HCT116 (cell line): ENCODE measurements at regions not wholly inside any gene's neighbourhood (a gene's known extent, or its start where the extent isn't known, plus 50 kb on each side); places are given as distances from the start of the nearest gene placed in this dataset.
"Not testable (repeated sequence)": the region's sequence is repeated elsewhere in the genome, so short reads cannot be mapped to it uniquely, and the experiment has no call there.

ENCODE experiments used
- ATAC-seq: fragments of 200-7000 bp; cut with Tn5 transposase; 2 replicates; pipeline ENCODE4 v1.9.1; 2020; ENCODE audit warnings: mild to moderate bottlenecking, moderate library complexity
- BruUV-seq: library from RNA; stranded (reverse); fragments of 400-500 nt; replicated peaks from 2 replicates; lab custom pipeline; 2021; lab: Mats Ljungman, UMichigan
- CTCF ChIA-PET: fragments of 300-600 bp; sonication (Branson Sonifier 250); formaldehyde crosslinking; loops from one replicate; lab custom pipeline; 2021; ENCODE audit warnings: antibody characterized with exemption; lab: Charles Lee
- POLR2A ChIA-PET: fragments of 300-600, 350-600 bp; sonication (Branson Sonifier 250); formaldehyde crosslinking; loops from one replicate; lab custom pipeline; 2021; ENCODE audit warnings: antibody characterized with exemption; lab: Charles Lee
- RAD21 ChIA-PET, 2 experiments: fragments of 300-600 bp; sonication (Branson Sonifier 250); formaldehyde crosslinking; loops; one replicate each; lab custom pipeline; 2023; ENCODE audit warnings: low total read pairs in 2 of 2; ENCODE audit not compliant: uncharacterized antibody in 2 of 2, unreplicated experiment in 2 of 2, low non-redundant PET in 1 of 2; lab: Charles Lee
- DNase-seq: peaks from one replicate; pipeline ENCODE4 v3.0.0-alpha.2; 2010; ENCODE audit warnings: low read depth, low spot score
- H2AFZ ChIP-seq: fragments of 200-600 bp; shearing (Covaris generic), sonication (generic); 2 replicates; pipeline ENCODE4 v1.6.1; 2017; ENCODE audit warnings: low read depth, mixed run types, mixed read lengths, antibody characterized with exemption, low read length; ENCODE audit not compliant: poor library complexity, severe bottlenecking
- H3K27ac ChIP-seq: 2 replicates; pipeline ENCODE4 v1.5.1; 2012; ENCODE audit warnings: low read depth, low read length
- H3K27me3 ChIP-seq: fragments of 200-600 bp; sonication (generic); 2 replicates; pipeline ENCODE4 v1.6.1; 2016; ENCODE audit warnings: mixed run types, low read length, mixed read lengths; ENCODE audit not compliant: insufficient read depth
- H3K36me3 ChIP-seq, 2 experiments: fragments of 200-500 bp in 1 of 2; fragments of 200-600 bp in 1 of 2; sonication (Bioruptor generic) in 1 of 2; sonication (generic) in 1 of 2; 2 replicates each; pipeline versions ENCODE4 v1.5.1 to v1.6.1; 2014 to 2016; ENCODE audit warnings: low read length in 2 of 2, inconsistent platforms in 1 of 2, mixed read lengths in 1 of 2, mixed run types in 1 of 2; ENCODE audit not compliant: insufficient read depth in 2 of 2, control insufficient read depth in 1 of 2
- H3K4me1 ChIP-seq, 2 experiments: fragments of 200-600 bp in 1 of 2; sonication (generic) in 1 of 2; 2 replicates each; pipeline versions ENCODE4 v1.5.1 to v1.6.1; 2012 to 2017; ENCODE audit warnings: low read length in 2 of 2, inconsistent platforms in 1 of 2, mild to moderate bottlenecking in 1 of 2, mixed read lengths in 1 of 2, mixed run types in 1 of 2, moderate library complexity in 1 of 2; ENCODE audit not compliant: insufficient read depth in 2 of 2, control insufficient read depth in 1 of 2
- H3K4me2 ChIP-seq: fragments of 200-600 bp; sonication (generic); 2 replicates; pipeline ENCODE4 v1.6.1; 2017; ENCODE audit warnings: mixed run types, low read length, mixed read lengths
- H3K4me3 ChIP-seq, 2 experiments: fragments of 200-600 bp in 1 of 2; sonication (generic) in 1 of 2; replicated peaks in 1 of 2; 2 replicates each; pipeline ENCODE4 v1.5.1; 2011 to 2016; ENCODE audit warnings: low read length in 2 of 2, control low read depth in 1 of 2, low read depth in 1 of 2, mild to moderate bottlenecking in 1 of 2, mixed read lengths in 1 of 2, mixed run types in 1 of 2
- H3K79me2 ChIP-seq: fragments of 200-600 bp; sonication (generic); 2 replicates; pipeline ENCODE4 v1.6.1; 2017; ENCODE audit warnings: mild to moderate bottlenecking, mixed run types, low read length, moderate library complexity, mixed read lengths; ENCODE audit not compliant: insufficient read depth
- H3K9ac ChIP-seq: fragments of 200-600 bp; sonication (generic); 2 replicates; pipeline ENCODE4 v1.6.1; 2016; ENCODE audit warnings: low read length, mixed read lengths
- H3K9me2 ChIP-seq: fragments of 200-600 bp; sonication (generic), shearing (Covaris generic); 2 replicates; pipeline ENCODE4 v1.6.1; 2017; ENCODE audit warnings: mixed run types, mild to moderate bottlenecking, moderate library complexity; ENCODE audit not compliant: insufficient read depth
- H3K9me3 ChIP-seq, 2 experiments: fragments of 200-500 bp in 1 of 2; fragments of 200-600 bp in 1 of 2; sonication (Bioruptor generic) in 1 of 2; sonication (generic) in 1 of 2; 2 replicates each; pipeline ENCODE4 v1.6.1; 2014 to 2017; ENCODE audit warnings: low read length in 2 of 2, mixed read lengths in 2 of 2, inconsistent platforms in 1 of 2, low read depth in 1 of 2, mild to moderate bottlenecking in 1 of 2, mixed run types in 1 of 2, moderate library complexity in 1 of 2; ENCODE audit not compliant: control insufficient read depth in 1 of 2, insufficient read depth in 1 of 2
- H4K20me1 ChIP-seq: fragments of 200-600 bp; sonication (generic), shearing (Covaris generic); 2 replicates; pipeline ENCODE4 v1.6.1; 2017; ENCODE audit warnings: mixed run types, mild to moderate bottlenecking, moderate library complexity; ENCODE audit not compliant: insufficient read depth
- CEBPB ChIP-seq: IDR thresholded peaks from 2 replicates; pipeline ENCODE4 v1.6.1; 2012; ENCODE audit warnings: low read depth
- EGR1 ChIP-seq: IDR thresholded peaks from 2 replicates; pipeline ENCODE4 v1.6.1; 2012; ENCODE audit warnings: low read depth
- EZH2 ChIP-seq: fragments of 200-600 bp; sonication (generic); IDR thresholded peaks from 2 replicates; pipeline ENCODE4 v1.6.1; 2017; ENCODE audit warnings: antibody characterized with exemption, mixed run types
- EZH2phosphoT487 ChIP-seq: fragments of 200-600 bp; IDR thresholded peaks from 2 replicates; pipeline ENCODE4 v1.6.1; 2018; ENCODE audit warnings: antibody characterized with exemption, borderline replicate concordance
- MAX ChIP-seq: IDR thresholded peaks from 2 replicates; pipeline ENCODE4 v1.6.1; 2012
- POLR2AphosphoS5 ChIP-seq: IDR thresholded peaks from 2 replicates; pipeline ENCODE4 v1.6.1; 2011; ENCODE audit warnings: mild to moderate bottlenecking, low read depth, low read length, moderate library complexity
- REST ChIP-seq: IDR thresholded peaks from 2 replicates; pipeline ENCODE4 v1.6.1; 2012; ENCODE audit warnings: low read depth
- SIN3A ChIP-seq: IDR thresholded peaks from 2 replicates; pipeline ENCODE4 v1.6.1; 2012; ENCODE audit warnings: low read depth
- SRF ChIP-seq: IDR thresholded peaks from 2 replicates; pipeline ENCODE4 v1.6.1; 2012; ENCODE audit warnings: low read depth
- intact Hi-C: fragments of 100-400 bp; cut with micrococcal nuclease; formaldehyde crosslinking; loops from 2 replicates; pipeline ENCODE4 v1.10.0; 2022

- RAD21 ChIA-PET = no interaction called here
- Histone ChIP-seq H4K20me1 (no peaks in the 10 kb centered on the region), H3K27ac (no peak overlapping the region), H3K4me2 (no peak overlapping the region), H3K36me3 (no peaks in the 10 kb centered on the region), H3K9me3 (no peaks in the 10 kb centered on the region), H3K27me3 (peaks cover 22% of the 10 kb centered on the region), H3K4me3 (no peak overlapping the region), H3K79me2 (no peaks in the 10 kb centered on the region), H3K4me1 (no peaks in the 10 kb centered on the region), H2AFZ (no peak overlapping the region), H3K9me2 (no peaks in the 10 kb centered on the region), H3K9ac (no peak overlapping the region)
- BruUV-seq = no TSS peak
- TF ChIP-seq REST (no peak), SIN3A (no peak), SRF (no peak), CEBPB (no peak), EZH2 (no peak), MAX (no peak), EZH2phosphoT487 (no peak), EGR1 (no peak), POLR2AphosphoS5 (no peak)
- DNase-seq (no peak), ATAC-seq (no peak)
- POLR2A ChIA-PET = no interaction called here
- CTCF ChIA-PET = interaction anchor here (1.0 kb wide), 1 partner anchor 13 kb away, joined by 6 read pairs; no protein-coding TSS in a partner anchor
- intact Hi-C loops = no loop called here
Measured at GRCh38 chr5:168101352-168101751, 190.1 kb upstream of the WWC1 start.

DNA sequence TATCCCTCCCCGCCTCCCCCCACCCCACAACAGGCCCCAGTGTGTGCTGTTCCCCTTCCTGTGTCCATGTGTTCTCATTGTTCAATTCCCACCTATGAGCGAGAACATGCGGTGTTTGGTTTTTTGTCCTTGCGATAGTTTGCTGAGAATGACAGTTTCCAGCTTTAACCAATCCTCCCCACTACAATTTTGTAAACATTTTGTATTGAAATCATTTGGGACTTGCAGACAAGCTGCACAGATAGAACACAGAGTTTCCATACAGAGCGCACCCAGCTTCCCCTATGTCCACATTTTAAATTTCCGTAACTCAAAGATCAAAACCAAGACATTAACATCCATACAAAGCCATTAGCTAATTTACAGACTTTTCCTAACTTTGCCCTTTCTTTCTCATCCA, 188.4 kb upstream of the WWC1 start:
- DNase-seq, H3K4me2 ChIP-seq, H3K9me3 ChIP-seq, RAD21 ChIA-PET, H3K9me2 ChIP-seq, intact Hi-C loops, H3K36me3 ChIP-seq, POLR2A ChIA-PET, H3K4me1 ChIP-seq, H4K20me1 ChIP-seq, H2AFZ ChIP-seq, ATAC-seq, H3K9ac ChIP-seq, H3K79me2 ChIP-seq, BruUV-seq, H3K4me3 ChIP-seq, CTCF ChIA-PET, H3K27ac ChIP-seq: not testable (repeated sequence)
- peaks cover 19% of the 10 kb centered on the region; the same call in 1 of the 2 replicates for H3K27me3 ChIP-seq
